Posterior vena cava (tissue), 2 donors: ENCODE measurements at regions not wholly inside any gene's neighbourhood (a gene's known extent, or its start where the extent isn't known, plus 50 kb on each side); places are given as distances from the start of the nearest gene placed in this dataset.

ENCODE experiments used
- DNase-seq: peaks from one replicate; pipeline ENCODE4 v3.0.0-alpha.2; 2020; ENCODE audit warnings: low spot score
- intact Hi-C, 2 donors: fragments of 100-400 bp; cut with DNase I; formaldehyde crosslinking; loops; one replicate each; pipeline versions ENCODE4 v1.14.1 to v1.14.2; 2022 to 2023
- donor health status: DM: yes; HTN: yes; CAD: no.
- donor health status: DM: yes; HTN: yes; CAD: no.

DNA sequence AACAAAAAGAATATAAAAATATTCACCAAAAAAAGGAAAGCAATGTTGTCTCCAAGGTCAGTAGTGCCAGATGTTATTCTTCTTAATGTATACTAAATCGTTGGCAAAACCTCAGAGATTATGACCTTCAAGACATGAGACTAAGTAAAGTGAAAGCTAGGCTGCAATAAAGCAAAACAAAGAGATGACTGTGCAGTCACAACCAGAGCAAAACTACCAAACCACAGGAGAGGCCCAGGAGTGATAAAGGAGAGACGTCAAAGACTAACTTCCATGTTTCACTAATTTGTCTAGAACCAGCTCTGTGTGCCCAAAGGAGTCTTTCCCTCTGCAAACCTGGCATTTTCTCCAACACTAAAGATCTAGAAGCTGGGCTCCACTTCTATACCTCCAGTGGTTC is 155.9 kb upstream of the POU3F2 start:
- DNase-seq, result no peak
- intact Hi-C loops, result no loop called here

DNA sequence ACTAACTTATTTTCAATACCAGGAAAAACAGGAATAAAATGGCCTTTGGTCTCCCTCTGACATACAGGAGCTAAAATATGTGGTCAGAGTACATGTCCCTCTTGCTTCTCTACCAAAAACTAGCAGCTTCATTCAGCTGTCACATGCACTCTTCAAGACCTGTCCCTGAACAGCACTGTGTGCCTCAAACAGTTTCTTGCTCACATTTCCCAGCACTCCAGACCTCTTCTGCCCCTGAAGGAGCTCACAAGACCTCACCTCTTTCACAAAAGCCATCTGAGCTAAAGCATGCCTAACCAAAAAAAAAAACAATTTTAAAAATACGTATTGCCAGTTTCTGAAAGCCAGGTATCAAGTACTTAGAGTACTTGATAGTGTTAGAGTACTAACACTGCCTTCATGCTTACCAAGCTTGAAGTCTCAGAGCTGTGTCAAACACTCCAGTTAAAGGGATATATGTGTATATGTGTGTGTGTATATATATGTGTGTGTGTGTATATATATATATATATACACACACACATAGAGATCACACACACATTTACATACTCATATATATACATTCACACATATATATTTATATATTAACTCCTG is 148.3 kb upstream of the POU3F2 start:
- no peak for DNase-seq
- intact Hi-C loops, result no loop called here

DNA sequence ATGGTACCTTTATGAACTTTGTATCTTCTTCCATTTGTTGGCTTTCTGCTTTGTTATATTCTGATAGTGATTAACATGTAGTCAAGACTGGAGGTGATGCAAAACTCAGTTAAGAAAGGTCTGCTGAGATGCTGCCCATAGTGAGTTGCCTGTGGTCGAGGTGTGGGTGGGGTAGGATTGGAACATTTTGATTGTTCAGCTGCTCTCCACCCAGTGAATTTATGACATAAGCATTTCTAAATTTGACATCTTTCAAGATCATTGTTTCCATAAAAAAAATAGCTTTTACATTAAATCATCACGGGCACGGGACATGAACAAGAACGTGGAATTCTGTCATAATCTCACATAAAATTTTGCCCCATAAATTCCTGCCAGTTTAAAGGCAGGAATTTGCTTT is 146.6 kb upstream of the POU3F2 start:
- intact Hi-C loops, result no loop called here
- no peak for DNase-seq

- intact Hi-C loops, result no loop called here
- no peak for DNase-seq
Observed at GRCh38 chr6:98695091-98695801, 139.1 kb upstream of the POU3F2 start.

GRCh38 chr6:98711380-98711779 is 123.0 kb upstream of the POU3F2 start:
- DNase-seq, result no peak
- intact Hi-C loops, result no loop called here

DNA sequence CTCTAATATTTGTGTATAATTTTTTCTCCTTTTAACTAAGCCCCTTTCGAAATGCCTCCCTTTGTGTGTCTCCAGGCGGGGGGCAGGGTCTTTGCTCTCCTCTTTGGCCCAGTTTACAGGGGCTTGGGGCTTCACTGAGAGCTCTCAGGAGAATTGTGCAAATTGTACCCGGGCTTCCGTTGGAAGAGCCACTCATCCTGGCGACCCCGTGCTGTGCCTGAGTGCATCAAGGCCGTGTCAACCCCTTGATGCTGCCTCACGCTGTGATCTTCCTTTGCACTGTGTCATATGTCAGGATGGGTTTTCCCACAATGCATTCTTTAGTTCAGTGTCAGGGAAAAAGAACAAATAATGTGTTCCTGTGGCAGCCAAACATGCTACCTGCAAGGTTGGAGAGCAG is 118.0 kb upstream of the POU3F2 start:
- no peak for DNase-seq
- intact Hi-C loops, result no loop called here

- intact Hi-C loops, result no loop called here
- no peak for DNase-seq
Observed at GRCh38 chr6:98717322-98717877, 117.0 kb upstream of the POU3F2 start.

GRCh38 chr6:98717988-98718387 is 116.4 kb upstream of the POU3F2 start:
- DNase-seq, result no peak
- intact Hi-C loops, result no loop called here

- intact Hi-C loops, result no loop called here
- no peak for DNase-seq
Observed at GRCh38 chr6:98724537-98724936, 109.8 kb upstream of the POU3F2 start.

- intact Hi-C loops, result no loop called here
- DNase-seq, result no peak
Observed at GRCh38 chr6:98747273-98747672, 87.1 kb upstream of the POU3F2 start.

DNA sequence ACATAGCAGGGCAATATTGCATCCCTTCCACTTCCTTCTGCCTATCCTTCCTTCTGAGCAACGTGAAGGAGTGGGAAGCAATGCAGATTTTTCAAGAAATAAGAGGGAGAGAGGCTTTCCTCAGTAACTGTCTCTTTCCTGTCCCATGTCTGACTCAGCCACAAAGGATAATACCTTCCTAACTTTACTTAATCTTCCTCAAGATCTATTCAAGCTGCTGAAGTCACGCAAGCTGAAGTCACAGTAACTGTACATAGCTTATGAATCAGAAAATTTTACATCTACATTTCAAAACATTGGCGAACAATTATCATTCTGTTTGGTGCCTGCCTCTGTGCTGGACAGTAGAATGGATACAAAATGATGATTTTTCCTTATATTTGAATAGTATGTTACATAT is 86.4 kb upstream of the POU3F2 start:
- intact Hi-C loops, result no loop called here
- DNase-seq, result no peak

- no peak for DNase-seq
- intact Hi-C loops, result no loop called here
Observed at GRCh38 chr6:98759459-98759858, 74.9 kb upstream of the POU3F2 start.

DNA sequence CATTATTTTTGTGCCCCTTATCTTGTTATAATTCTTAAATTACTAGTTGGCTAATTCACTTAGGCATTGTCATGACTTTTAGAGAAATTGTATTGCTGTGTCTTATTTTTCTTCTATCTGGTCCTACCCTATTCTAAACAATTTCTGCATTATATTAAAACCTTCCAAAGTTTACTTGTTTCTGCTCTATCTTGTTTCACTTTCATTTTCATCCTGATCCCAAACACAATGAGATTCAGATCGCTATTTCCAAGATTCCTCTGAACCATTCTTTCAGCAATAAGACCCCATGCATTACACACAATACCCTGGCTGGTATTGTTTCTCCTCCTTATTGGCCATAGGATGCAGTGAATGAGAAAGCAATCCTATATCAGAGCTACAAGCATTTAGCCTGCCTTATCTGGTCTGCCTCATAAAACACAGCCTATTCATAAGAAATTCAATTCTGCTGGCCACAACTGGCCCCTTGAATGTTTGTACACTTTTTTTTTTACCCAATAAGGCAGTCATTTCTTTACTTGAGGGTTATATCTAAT is 69.9 kb upstream of the POU3F2 start:
- DNase-seq, result no peak
- intact Hi-C loops, result no loop called here

- no peak for DNase-seq
- intact Hi-C loops, result no loop called here
Observed at GRCh38 chr6:98769546-98769945, 64.8 kb upstream of the POU3F2 start.

DNA sequence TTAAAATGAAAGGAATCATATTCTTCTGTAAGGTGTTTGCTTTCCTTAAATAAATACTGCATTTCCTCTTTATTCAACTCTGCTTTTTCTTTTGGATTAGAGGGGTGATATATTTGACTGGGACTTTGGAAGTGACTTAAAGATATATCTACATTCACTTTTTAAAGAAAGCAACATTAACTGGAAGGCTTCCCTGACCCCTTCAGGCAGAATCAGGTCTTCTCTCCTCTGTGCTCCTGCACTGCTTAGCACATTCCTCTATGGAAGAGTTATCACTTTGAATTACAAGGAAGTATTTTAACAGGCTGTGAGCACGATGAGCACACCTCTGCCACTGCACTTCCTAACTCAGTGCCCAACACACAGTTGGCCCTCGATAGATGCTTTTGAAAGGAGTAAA is 59.2 kb upstream of the POU3F2 start:
- intact Hi-C loops, result no loop called here
- no peak for DNase-seq

- no peak for DNase-seq
- intact Hi-C loops, result no loop called here
Observed at GRCh38 chr6:98777762-98778161, 56.6 kb upstream of the POU3F2 start.

DNA sequence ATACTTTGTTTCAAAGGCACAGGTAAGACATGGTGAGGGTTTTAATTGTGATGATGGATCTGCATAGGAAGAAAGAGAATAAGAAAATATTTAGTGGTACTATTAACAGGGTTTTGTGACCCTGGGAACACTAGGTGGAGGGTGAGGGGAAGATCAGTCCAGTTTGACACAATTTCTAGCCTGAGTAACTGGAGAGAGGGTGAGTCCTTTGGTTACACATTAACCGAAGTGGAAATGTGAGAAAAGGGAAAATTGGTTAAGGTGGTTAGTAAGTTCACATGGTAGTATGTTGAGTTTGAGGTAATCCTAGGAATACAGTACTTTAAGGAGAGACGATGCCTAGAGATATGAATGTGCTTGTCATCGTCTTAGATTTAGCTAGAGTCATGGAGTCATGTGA is 54.8 kb upstream of the POU3F2 start:
- intact Hi-C loops, result no loop called here
- no peak for DNase-seq

GRCh38 chr6:98782772-98783171 is 51.6 kb upstream of the POU3F2 start:
- no peak for DNase-seq
- intact Hi-C loops, result no loop called here

DNA sequence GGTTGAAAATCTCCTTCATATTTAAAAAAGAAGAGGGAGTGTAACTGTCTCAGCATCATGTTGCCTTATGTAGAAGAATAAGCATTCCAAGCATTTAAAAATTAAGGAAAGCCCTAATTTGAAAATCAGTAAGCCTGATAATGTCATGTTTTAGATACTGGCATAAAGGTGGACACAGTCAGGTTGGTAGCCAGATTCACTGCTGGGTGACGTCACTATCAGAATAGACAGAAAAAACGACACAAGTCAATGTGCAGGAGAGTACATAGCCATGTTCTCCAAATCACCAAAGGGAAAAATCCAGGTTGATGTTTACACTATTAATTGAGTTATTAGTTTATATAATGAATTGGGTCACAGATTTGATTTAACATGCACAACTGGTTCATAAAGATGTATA is 50.8 kb upstream of the POU3F2 start:
- intact Hi-C loops, result no loop called here
- no peak for DNase-seq
